ENCODE measurements at regions not wholly inside any gene's neighbourhood (a gene's known extent, or its start where the extent isn't known, plus 50 kb on each side); places are given as distances from the start of the nearest gene placed in this dataset.
"Not testable (repeated sequence)": the region's sequence is repeated elsewhere in the genome, so short reads cannot be mapped to it uniquely, and the experiment has no call there.

DNA sequence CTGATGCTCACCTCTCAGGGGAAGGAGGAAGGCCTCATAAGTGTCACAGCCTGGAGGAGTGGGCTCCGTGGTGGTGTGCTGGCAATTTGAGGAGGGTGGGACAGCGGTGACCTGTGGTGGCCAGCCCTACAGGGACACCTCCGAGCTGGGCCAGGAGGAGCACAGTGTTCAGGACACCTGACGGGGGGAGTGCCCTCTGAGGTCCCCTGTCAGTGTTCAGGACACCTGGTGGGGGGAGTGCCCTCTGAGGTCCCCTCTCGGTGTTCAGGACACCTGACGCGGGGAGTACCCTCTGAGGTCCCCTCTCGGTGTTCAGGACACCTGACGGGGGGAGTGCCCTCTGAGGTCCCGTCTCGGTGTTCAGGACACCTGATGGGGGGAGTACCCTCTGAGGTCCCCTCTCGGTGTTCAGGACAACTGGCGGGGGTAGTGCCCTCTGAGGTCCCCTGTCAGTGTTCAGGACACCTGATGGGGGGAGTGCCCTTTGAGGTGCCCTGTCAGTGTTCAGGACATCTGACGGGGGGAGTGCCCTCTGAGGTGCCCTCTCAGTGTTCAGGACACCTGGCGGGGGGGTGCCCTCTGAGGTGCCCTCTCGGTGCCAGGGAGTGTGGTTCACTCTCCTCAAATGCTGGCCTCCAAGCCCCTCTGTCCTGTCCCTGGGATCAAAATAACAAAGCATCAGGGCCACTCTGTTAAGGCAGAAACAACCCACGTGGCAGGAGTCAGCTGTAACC is 73.4 kb upstream of the ZNF469 start:
- DNase-seq, result no peak

DNA sequence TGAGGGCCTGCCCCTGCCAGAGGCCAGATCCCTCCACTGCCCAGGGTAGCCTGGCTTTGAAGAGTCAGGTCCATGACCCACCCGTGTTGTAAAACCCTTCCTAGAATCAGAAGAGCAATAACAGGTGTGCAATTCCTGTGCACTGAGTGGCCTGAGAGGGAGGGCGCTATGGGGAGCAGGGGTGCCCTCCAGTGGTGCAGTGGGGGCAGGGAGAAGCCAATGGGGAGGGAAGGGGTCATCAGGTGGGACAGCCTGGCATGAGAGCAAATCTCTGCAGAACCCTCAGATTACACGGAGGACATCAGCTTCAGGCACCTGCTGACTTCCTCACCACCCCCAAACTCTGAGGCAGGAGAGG is 72.9 kb upstream of the ZNF469 start:
- no peak for DNase-seq

DNA sequence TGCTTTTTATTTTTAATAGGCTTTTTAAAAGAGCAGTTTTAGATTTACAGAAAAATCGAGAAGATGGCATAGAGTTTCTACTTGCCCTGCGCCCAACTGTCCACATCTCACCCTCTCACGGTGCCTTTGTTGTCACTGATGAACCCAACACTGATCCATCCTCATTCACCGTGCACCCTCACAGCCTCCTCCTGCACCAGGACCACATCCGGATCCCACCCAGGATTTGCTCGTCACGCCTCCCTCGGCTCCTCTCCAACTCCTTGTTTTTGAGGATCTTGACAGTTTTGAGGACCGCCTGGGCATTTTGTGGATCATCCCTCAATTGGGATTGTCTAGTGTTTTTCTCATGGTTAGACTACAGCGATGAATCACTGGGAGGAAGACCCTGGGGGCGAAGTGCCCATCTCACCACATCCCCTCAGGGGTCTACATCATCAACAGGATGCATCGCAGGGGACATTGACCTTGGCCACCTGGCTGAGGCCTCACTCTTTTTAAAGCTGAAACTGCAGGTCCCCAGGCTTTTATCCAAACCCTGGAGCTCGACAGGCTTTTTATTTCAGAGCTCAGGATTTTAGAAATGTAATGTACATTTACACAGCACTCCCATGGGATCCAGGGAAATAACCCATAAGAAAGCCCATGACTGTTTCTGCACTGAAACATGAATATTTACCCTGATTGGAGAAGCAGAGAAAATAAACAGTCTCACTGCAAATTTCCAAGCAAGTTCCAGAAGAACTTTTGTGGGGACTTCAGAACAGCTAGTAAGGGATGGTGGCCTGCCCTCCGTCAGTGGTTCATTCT is 71.8 kb upstream of the ZNF469 start:
- DNase-seq, result no peak

DNA sequence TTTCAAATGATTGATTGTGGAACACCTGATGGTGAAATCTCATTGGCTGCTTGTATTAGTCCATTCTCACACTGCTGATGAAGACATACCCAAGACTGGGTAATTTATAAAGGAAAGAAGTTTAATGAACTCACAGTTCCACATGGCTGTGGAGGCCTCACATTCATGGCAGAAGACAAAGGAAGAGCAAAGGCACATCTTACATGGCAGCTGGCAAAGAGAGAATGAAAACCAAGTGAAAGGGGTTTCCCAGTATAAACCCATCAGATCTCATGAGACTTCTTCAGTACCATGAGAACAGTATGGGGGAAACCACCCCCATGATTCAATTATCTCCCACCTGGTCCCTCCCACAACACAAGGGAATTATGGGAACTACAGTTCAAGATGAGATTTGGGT is 70.9 kb upstream of the ZNF469 start:
- not testable (repeated sequence) for DNase-seq

DNA sequence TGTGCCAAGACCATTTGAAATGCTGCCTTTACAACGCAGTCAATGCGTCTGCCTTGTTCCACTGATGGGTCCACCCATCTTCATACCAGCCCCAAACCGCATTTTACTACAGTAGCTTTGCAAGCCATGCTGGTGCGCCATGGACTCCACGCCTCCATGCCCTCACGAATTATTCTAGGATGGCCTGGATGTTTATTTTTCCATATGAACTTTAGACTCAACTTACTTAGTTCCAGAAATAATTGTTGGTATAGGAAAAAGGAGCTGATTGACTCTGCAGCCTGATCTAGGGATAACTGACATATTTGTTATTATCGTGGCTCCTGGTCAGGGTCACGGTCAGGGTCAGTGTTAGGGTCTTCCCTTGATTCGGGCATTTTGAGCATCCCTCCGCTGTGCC is 70.0 kb upstream of the ZNF469 start:
- DNase-seq, result no peak

DNA sequence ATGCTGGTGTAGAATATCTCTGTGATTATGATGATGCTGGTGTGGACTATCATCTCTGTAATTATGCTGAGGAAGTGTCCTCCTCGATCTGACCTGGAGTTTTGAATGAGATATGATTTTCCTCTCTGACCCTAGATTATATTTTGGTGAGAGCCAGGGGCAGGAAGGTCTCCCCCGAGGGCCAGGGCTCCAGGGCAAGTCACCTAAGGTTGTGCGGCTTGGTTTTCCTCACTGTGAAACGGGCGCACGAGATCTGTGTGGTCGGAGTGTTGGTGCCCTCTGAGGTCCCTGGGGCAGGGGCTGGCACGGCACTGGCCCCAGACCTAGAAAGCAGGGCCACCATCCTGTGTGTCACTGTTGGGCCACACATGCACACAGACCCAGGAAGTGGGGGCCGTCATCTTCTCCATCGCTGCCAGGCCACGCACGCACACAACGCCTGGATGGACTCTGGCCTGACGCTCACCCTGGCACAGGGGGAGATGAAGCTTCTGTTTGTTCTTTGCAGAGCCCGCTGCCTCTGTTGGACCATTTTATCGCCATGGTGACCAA is 67.7 kb upstream of the ZNF469 start:
- DNase-seq, result no peak

DNA sequence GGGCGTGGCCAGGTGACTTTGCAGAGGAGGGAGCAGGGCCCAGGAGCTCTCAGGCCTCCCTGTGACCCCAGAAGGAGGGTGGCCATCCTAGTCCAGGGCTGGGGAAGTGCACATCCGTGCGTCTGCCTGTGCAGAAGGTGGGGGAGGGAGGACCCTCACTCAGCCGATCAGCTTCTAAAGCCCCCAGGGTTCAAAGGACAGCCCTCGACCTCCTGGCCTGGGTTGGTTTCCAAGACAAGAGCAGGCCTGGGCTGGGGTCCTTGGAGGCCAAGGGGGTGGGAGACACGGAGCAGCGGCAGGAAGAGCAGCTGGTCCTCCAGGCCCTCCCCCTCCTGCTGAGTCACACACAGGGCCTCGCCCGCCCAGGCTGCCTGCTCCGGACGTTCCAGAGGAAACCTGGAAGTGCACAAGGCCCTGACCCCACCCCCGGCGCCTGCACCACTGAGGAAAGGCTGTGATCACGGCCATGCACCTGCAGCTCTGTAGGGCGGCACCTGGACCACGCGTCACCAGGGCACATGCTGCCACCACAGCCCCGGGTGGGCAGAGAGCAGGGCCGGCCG is 67.1 kb upstream of the ZNF469 start:
- no peak for DNase-seq

DNA sequence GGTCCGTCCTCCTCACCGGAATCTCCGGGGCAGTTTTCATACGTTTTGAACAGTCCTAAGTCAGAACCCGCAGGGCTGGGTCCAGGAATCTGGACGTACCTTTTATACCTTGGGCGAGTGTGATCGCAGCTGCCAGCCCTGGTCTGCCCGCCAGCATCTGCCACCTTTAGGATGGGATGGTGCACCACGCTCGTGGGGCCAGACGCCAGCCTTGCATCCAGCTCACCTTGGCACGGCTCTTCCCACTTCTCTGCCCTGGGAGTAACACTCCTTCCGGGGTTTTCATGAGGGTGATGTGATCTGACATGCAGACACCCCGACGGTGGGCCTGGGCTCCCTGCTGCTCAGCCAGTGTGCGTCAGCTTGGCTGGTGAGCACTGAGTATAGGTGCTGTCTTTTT is 66.6 kb upstream of the ZNF469 start:
- no peak for DNase-seq

DNA sequence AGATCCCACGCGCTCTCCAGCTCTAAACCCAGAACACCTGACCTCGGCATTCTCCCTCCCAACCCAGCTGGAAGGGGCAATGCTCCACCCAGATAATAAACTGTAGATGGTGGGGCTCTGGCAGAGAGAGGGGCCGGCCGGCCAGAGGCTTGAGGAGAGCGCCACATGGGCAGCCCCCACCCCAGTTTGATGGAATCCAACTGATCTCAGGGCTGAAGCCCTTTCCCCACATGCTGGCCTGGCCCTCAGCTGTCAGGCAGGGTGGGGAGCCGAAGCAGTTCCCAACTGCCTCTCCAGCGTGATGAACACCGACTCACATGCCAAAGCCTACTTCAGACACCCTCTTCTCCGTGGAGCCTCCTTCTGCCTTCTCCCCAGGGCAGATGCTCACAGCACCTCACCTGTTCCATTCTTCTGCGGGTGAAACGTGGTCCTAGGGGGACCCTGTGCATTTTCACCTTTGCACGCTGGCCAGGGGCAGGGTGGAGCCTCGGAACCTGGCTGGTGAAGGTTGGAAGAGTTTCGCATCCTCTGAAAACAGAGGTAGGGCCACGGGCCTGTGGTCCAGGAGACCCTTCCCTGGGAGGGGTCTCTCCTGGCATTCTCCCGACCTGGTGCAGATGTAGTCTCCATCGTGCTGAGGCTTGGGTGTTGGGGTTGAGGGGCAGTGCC is 65.7 kb upstream of the ZNF469 start:
- DNase-seq, result no peak

DNA sequence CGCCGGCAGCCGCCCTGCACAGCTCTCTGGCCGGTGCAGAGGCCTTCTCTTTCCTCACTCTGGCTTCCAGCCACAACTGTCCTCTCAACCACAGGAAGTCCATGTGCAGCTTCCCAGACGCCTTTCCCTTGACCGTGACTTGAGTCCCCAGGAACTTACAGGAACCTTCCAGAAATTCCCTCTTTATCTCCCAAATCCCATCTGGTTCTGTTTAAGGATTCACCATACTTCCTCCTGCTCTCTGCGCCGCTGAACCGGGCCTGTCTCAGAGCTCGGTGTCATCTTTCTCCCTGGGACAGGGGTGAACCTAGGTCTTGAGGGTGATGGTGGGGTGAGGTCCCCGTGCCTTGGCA is 65.2 kb upstream of the ZNF469 start:
- no peak for DNase-seq

DNA sequence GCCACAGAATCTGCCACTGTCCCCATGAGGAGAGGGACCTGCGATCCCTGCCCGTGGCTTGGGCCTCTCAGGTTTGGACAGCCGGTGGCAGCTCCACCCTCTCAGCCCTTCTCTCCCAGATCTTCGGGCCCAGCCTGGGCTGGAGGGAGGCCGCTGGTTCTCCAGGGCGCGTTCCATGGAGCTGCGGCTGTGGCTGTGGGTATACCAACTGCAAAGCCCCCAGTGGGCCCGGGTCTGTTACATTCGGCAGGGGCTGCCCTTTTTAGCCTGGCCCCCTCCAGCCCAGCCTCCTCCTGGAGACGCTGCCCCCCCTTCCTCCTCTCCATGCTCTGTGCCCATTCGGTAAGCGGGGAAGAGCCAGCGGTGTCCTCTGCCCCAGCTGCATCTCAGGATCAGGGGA is 64.7 kb upstream of the ZNF469 start:
- no peak for DNase-seq

DNA sequence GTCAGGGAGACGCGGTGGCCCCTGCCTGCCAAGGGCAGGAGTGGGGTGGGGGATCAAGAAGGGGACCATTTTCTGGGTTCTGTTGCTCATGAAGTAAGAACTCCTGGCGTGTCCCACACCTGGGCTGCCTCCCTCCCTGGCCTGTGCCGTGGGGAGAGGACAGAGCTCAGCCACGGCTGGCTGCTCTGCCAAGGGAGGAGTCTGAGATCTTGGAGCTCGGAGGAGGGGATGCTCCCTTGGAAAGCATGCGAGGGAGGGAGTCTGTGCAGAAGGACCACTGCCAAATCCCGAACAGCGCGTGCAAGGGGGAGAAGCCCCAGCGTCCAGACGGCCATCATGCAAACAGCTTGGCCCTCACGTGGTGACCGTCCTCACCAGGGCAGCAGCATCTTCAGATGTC is 64.2 kb upstream of the ZNF469 start:
- no peak for DNase-seq

DNA sequence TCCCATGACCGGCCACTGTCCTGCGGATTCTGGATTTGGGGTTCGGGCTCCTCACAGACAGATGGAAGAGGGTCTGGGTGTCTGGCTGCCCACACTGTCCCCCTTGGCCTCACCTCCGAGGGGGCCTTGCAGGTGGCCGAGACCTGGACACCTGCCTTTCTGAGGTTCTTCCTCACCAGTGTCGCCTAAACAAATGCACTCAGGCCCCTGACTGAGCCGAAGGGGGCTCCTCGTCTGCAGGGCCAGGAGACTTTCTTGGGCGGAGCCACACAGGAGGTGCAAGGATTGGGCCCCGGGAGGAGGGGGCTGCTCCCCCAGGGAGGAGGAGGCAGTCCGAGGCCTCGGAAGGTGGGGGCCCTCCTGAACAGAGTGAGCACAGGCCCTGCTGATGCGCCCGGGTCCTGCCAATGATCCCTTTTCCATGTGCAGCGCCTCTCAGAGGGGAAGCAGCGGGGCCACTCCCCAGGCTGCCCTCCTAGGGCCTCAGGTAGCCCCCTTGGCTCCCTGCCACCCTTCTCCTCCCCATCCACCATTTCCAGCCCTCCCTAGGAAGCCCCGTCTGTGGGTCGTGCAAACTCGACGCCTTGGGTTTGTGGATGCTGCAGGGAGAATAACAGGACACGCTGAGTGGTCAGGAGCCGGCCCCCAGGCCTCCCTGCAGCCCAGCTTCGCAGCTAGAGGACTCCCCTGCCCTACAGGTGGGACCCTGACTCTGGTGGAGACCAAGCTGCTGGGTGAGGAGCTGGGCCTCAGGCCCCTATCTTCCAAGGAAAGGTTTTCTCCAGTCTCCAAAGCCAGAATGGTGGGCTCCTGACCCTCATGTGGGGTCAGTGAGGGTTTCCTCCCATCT is 63.4 kb upstream of the ZNF469 start:
- no peak for DNase-seq

DNA sequence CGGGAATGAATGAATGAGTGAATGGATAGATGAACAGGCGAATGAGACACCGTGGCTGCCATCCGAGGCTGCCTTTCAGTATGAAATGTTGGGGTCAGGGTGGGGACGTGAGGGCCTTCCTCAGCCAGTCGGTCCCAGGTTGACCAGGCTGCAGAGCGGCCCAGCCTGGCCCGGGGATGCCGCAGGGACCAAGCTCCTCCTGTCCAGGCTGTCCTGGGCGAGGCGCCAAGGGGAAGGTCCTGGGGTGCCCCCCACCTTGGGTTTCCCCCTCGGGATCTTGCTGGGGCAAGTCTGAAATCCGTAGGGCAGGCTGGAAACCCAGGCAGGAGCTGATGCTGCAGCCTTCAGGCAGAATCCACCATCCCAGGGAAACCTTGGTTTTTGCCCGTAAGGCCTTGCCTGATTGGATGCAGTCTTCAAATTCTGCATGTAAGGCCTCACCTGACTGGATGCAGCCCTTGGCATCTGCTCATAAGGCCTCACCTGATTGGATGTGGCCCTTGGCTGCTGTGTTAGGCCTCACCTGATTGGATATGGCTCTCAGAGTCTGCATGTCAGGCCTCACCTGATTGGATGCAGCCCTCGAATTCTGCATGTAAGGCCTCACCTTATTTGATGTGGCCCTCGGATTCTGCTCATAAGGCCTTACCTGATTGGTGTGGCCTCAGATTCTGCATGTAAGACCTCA is 61.7 kb upstream of the ZNF469 start:
- DNase-seq, result peak; percentile 33

DNA sequence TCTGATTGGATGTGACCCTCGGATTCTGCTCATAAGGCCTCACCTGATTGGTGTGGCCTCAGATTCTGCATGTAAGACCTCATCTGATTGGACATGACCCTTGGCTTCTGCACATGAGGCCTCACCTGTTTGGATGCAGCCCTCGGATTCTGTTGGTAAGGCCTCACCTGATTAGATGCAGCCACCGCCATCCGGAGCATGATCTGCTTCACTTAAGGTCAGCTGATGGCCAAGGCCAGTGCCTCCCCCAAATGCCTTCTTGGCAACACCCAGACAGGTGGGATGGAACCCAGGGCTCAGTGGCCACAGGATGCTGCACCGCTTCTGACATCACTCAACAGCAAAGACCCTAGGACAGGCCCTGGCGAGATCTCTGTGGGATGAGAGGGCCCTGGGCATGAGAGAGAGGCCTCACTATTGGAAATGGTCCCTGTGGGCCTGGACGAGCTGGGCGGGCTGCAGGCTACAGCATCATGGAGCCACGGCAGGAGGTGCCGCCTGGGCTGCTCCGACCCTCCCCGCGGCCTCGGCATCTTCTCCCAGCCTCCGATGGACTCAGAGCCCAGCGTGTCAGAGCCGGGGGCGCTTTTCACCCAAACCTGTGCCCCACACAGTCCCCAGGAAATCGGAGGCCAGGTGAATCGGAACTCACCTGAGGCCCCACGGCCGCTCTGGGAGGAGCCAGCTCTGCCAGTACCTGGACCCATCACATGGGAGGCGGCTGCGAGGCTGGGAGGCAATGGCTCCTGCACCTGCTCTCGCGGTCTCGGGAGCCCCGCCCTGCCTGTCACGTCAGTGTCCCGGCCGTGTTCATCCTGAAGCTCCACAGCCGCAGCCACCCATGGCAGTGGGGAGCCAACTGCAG is 60.9 kb upstream of the ZNF469 start:
- DNase-seq, result no peak

DNA sequence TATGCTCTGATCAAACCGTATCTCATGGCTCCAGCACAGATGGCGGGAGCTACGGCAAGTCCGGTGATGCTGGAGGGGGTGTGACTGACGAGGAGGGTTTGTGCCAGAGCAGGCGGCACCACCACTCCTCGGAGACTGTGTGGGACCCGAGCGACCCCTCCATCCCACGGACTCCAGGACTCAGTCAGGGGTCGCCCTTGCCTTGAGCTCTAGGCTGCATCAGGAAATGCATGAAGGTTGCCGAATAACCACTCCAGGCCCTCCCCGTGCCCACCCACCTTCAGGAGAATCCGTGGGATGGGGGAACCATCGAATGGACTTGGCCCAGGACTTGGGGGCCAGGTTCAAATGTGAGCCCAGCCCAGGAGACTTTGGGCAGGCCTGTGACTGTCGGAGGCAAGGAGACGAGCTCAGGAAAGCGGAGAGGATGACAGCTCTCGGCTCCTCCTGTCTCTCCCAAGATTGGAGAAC is 60.2 kb upstream of the ZNF469 start:
- no peak for DNase-seq

DNA sequence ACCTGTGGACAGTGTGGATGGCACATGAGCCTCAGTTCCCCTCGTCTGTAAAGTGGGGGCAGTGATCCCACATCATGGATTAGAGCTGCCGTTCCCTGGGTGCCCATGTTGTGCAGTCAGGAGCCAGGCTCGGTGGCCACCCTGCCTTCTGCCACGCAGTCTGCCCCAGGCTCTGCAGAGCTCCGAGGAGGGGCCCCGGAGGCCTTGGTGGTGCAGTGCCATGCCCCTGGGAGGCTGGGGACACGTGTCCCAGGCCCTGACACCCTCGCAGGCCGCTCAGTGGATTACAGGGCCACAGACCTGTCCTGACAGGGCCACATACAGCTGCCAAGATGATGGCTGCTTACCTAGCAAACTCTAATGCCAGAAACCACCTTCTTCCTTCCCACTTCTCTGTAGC is 59.7 kb upstream of the ZNF469 start:
- DNase-seq, result no peak

DNA sequence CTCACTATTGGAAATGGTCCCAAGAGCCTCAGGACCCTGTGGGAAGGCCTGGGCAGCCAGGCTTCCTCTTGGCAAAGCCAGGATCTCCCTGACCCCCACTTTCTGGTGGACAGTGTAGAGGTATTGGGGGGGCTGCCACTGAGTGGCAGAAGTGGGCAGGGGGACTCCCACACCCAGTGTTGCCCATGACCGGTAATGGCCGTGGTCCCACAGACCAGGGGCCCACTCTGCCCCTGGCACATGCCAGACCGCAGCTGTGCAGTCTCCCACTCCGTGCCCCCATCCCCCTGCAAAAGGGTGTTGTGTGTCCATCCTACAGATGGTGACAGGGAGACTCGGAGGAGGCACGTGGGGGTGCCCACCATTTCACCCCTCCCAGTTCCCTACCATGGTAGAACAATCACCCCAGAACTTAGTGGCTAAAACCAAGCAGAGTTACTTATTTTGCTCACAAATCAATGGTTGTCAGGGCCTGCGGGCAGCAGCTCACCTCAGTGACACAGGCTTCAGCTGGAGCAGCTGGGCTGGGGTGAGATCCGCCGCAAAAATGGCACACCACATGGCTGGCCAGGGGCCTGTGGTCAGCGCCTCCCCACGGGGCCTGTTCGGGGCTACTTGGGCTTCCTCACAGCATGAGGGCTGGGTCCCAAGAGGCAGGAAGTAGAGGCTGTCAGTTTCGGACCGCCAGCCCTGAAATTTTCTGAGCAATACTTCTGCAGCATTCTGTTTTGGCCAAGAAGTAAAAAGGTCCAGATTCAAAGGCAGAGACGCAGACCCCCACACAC is 59.0 kb upstream of the ZNF469 start:
- no peak for DNase-seq

DNA sequence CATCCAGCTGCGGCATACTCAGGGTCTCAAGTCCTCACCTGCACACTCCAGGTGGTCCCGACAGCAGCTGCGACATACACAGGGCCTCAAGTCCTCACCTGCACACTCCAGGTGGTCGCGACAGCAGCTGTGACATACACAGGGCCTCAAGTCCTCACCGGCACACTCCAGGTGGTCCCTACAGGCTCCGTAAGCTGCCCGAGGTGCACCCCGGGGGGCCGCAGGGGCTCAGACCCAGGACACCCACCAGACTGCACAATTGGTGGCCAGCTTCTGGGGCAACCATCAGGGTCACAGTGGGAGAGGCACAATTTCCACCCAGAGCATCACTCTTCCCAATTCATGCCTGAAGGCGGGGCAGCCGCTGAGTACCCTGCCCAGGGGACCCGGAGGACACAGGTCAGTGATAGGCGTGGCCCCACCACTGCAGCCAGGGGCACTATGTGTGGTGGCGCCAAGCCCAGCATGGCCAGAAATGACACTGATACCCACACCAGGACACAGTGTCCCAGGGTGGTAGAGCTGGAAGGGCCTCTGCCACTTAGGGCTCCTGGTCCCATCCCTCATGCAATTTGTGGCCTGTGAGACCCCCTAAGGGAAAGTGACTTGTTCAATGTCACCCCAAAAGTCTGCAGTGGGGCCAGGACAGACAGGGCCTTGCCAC is 57.5 kb upstream of the ZNF469 start:
- DNase-seq, result no peak

Measured in hematopoietic multipotent progenitor cell treated with erythropoietin and hydrocortisone succinate and interleukin-3 and kit ligand, for 6 days (in vitro differentiated cells).